B cell (primary cell): ENCODE measurements at regions not wholly inside any gene's neighbourhood (a gene's known extent, or its start where the extent isn't known, plus 50 kb on each side); places are given as distances from the start of the nearest gene placed in this dataset.

Experiments
- ATAC-seq: fragments of 200-7000 bp; cut with Tn5 transposase; one replicate; pipeline ENCODE4 v1.10.0; 2021; ENCODE audit warnings: low read depth, mild to moderate bottlenecking, moderate number of reproducible peaks, moderate library complexity
- CTCF ChIA-PET: fragments of 350-600 bp; sonication (Branson Sonifier 250); formaldehyde crosslinking; loops from one replicate; lab custom pipeline; 2021; ENCODE audit warnings: antibody characterized with exemption, inconsistent platforms; lab: Charles Lee
- POLR2A ChIA-PET: fragments of 350-600 bp; sonication (Branson Sonifier 250); formaldehyde crosslinking; loops from one replicate; lab custom pipeline; 2021; ENCODE audit warnings: antibody characterized with exemption; lab: Charles Lee
- DNase-seq: peaks from one replicate; pipeline ENCODE4 v3.0.0; 2013
- H2AFZ ChIP-seq: 2 replicates; pipeline ENCODE4 v1.6.1; 2012; ENCODE audit warnings: mild to moderate bottlenecking, low read depth, low read length; ENCODE audit not compliant: insufficient read depth, poor library complexity, severe bottlenecking
- H3K27ac ChIP-seq, 2 donors: 1 replicate in 1 of 2; 2 replicates in 1 of 2; pipeline ENCODE4 v1.5.1; 2012 to 2013; ENCODE audit warnings: low read length in 2 of 2, mild to moderate bottlenecking in 2 of 2, moderate library complexity in 1 of 2
- H3K27me3 ChIP-seq, 4 experiments: fragments of 200-600 bp in 1 of 4; sonication (generic) in 1 of 4; replicated peaks in 1 of 4; 1 replicate in 2 of 4; 2 replicates in 2 of 4; pipeline versions ENCODE4 v1.6.1 to v1.7.0; 2013 to 2016; ENCODE audit warnings: low read length in 3 of 4, mild to moderate bottlenecking in 2 of 4, mixed read lengths in 1 of 4, moderate library complexity in 1 of 4; ENCODE audit not compliant: insufficient read depth in 4 of 4, control insufficient read depth in 3 of 4; ENCODE audit errors: control extremely low read depth in 1 of 4
- H3K36me3 ChIP-seq, 2 experiments: replicated peaks in 1 of 2; 1 replicate in 1 of 2; 2 replicates in 1 of 2; pipeline versions ENCODE4 v1.6.1 to v1.7.1; 2013; ENCODE audit warnings: low read length in 1 of 2; ENCODE audit not compliant: insufficient read depth in 2 of 2, control insufficient read depth in 1 of 2; ENCODE audit errors: control extremely low read depth in 1 of 2, extremely low read depth in 1 of 2
- H3K4me1 ChIP-seq, 2 donors: fragments of 200-600 bp in 1 of 2; sonication (generic) in 1 of 2; 1 replicate in 1 of 2; 2 replicates in 1 of 2; pipeline versions ENCODE4 v1.5.1 to v1.6.1; 2013 to 2017; ENCODE audit warnings: low read length in 2 of 2; ENCODE audit not compliant: control insufficient read depth in 2 of 2, insufficient read depth in 2 of 2
- H3K4me2 ChIP-seq: replicated peaks from 2 replicates; pipeline ENCODE3; 2012; ENCODE audit warnings: mild to moderate bottlenecking, low read depth, low read length; ENCODE audit not compliant: poor library complexity, severe bottlenecking
- H3K4me3 ChIP-seq, 5 experiments: fragments of 200-600 bp in 1 of 5; sonication (generic) in 1 of 5; 1 replicate in 3 of 5; 2 replicates in 2 of 5; pipeline versions ENCODE4 v1.5.1 to v1.7.0; 2011 to 2016; ENCODE audit warnings: low read length in 4 of 5, mild to moderate bottlenecking in 4 of 5, low read depth in 2 of 5, control low read depth in 1 of 5, moderate library complexity in 1 of 5; ENCODE audit not compliant: insufficient read depth in 1 of 5; ENCODE audit errors: control extremely low read depth in 1 of 5, extremely low read depth in 1 of 5
- H3K79me2 ChIP-seq: fragments of 200-600 bp; sonication (generic); one replicate; pipeline ENCODE4 v1.6.0; 2016; ENCODE audit warnings: low read length; ENCODE audit not compliant: control insufficient read depth, insufficient read depth
- H3K9ac ChIP-seq: fragments of 200-600 bp; sonication (generic); 2 replicates; pipeline ENCODE4 v1.6.1; 2017; ENCODE audit warnings: mild to moderate bottlenecking, low read length, moderate library complexity
- H3K9me3 ChIP-seq, 3 donors: one replicate each; pipeline versions ENCODE4 v1.6.1 to v1.7.1; 2013; ENCODE audit warnings: low read length in 2 of 3; ENCODE audit not compliant: control insufficient read depth in 2 of 3, insufficient read depth in 1 of 3; ENCODE audit errors: control extremely low read depth in 1 of 3
- H4K20me1 ChIP-seq: 2 replicates; pipeline ENCODE4 v1.6.0; 2012; ENCODE audit warnings: mild to moderate bottlenecking, low read length; ENCODE audit not compliant: insufficient read depth, control insufficient read depth, poor library complexity, severe bottlenecking
- H3K27ac Mint-ChIP-seq: one replicate; pipeline ENCODE4 v1.8.0; 2021; ENCODE audit warnings: mixed read lengths
- H3K27me3 Mint-ChIP-seq: one replicate; pipeline ENCODE4 v1.8.0; 2021; ENCODE audit warnings: mixed read lengths
- H3K4me1 Mint-ChIP-seq: one replicate; pipeline ENCODE4 v1.8.0; 2021; ENCODE audit warnings: mixed read lengths
- H3K4me3 Mint-ChIP-seq: one replicate; pipeline ENCODE4 v1.8.0; 2021; ENCODE audit warnings: mixed read lengths
- H3K9me3 Mint-ChIP-seq: one replicate; pipeline ENCODE4 v1.8.0; 2022; ENCODE audit warnings: mixed read lengths; ENCODE audit not compliant: insufficient read depth
- CTCF ChIP-seq: fragments of 200-600 bp; IDR thresholded peaks from one replicate; pipeline ENCODE4 v1.8.0; 2022; ENCODE audit warnings: antibody characterized with exemption, mild to moderate bottlenecking
- EZH2 ChIP-seq: IDR thresholded peaks from 2 replicates; pipeline ENCODE4 v1.6.1; 2012; ENCODE audit warnings: borderline replicate concordance, low read depth, mild to moderate bottlenecking, moderate library complexity, low read length; ENCODE audit not compliant: insufficient read depth, poor library complexity, severe bottlenecking
- WGBS: methylation state at CpG from one replicate; pipeline ENCODE4 v1.1.5; 2013; ENCODE audit warnings: missing lambda C conversion rate; ENCODE audit not compliant: insufficient coverage; 5-methylcytosine and 5-hydroxymethylcytosine counted together
- intact Hi-C: fragments of 100-400 bp; cut with micrococcal nuclease; formaldehyde crosslinking; loops from one replicate; pipeline ENCODE4 v1.10.0; 2022

- Histone ChIP-seq H2AFZ (no peak overlapping the region), H3K79me2 (no peaks in the 10 kb centered on the region), H3K4me3 (no peak overlapping the region), H3K4me2 (no peak overlapping the region), H3K27me3 (peaks cover 0 to 3% (median 0%) of the 10 kb centered on the region in 4 experiments), H3K9ac (no peak overlapping the region), H3K4me1 (no peaks in the 10 kb centered on the region), H3K36me3 (no peaks in the 10 kb centered on the region), H3K9me3 (peaks cover 0 to 16% (median 3%) of the 10 kb centered on the region in 3 donors), H3K27ac (no peak overlapping the region), H4K20me1 (no peaks in the 10 kb centered on the region)
- DNase-seq (no peak), ATAC-seq (no peak)
- no peak for TF ChIP-seq EZH2
- no peak for TF ChIP-seq CTCF
- Mint-ChIP-seq H3K4me3 (no peak overlapping the region), H3K4me1 (no peaks in the 10 kb centered on the region), H3K9me3 (no peaks in the 10 kb centered on the region), H3K27ac (no peak overlapping the region), H3K27me3 (peaks cover 9% of the 10 kb centered on the region)
- WGBS, result 95% methylated on average over 6 of the region's 6 CpGs
- intact Hi-C loops, result no loop called here
- ChIA-PET POLR2A (no interaction called here), CTCF (no interaction called here)
Measured at GRCh38 chr13:74414458-74414857, 280.3 kb upstream of the KLF12 start.

- H3K4me3 Mint-ChIP-seq, result no peak overlapping the region
- intact Hi-C loops, result no loop called here
- H2AFZ ChIP-seq, result no peak overlapping the region
- H3K9me3 ChIP-seq, result peaks cover 0 to 16% (median 3%) of the 10 kb centered on the region in 3 donors
- ChIA-PET POLR2A (no interaction called here), CTCF (no interaction called here)
- no peak overlapping the region for H3K27ac ChIP-seq
- peaks cover 9% of the 10 kb centered on the region for H3K27me3 Mint-ChIP-seq
- H3K79me2 ChIP-seq, result no peaks in the 10 kb centered on the region
- no peaks in the 10 kb centered on the region for H3K9me3 Mint-ChIP-seq
- no peaks in the 10 kb centered on the region for H3K36me3 ChIP-seq
- ATAC-seq, result no peak
- H3K4me2 ChIP-seq, result no peak overlapping the region
- peaks cover 0 to 3% (median 0%) of the 10 kb centered on the region in 4 experiments for H3K27me3 ChIP-seq
- H3K4me1 Mint-ChIP-seq, result no peaks in the 10 kb centered on the region
- H3K4me3 ChIP-seq, result no peak overlapping the region
- 97% methylated on average over 8 of the region's 8 CpGs for WGBS
- no peaks in the 10 kb centered on the region for H3K4me1 ChIP-seq
- no peaks in the 10 kb centered on the region for H4K20me1 ChIP-seq
- TF ChIP-seq CTCF, result no peak
- TF ChIP-seq EZH2, result no peak
- no peak overlapping the region for H3K9ac ChIP-seq
- H3K27ac Mint-ChIP-seq, result no peak overlapping the region
- no peak for DNase-seq
Measured at GRCh38 chr13:74413482-74413881, 279.3 kb upstream of the KLF12 start.
